ENCODE measurements at regions not wholly inside any gene's neighbourhood (a gene's known extent, or its start where the extent isn't known, plus 50 kb on each side); places are given as distances from the start of the nearest gene placed in this dataset.

DNA sequence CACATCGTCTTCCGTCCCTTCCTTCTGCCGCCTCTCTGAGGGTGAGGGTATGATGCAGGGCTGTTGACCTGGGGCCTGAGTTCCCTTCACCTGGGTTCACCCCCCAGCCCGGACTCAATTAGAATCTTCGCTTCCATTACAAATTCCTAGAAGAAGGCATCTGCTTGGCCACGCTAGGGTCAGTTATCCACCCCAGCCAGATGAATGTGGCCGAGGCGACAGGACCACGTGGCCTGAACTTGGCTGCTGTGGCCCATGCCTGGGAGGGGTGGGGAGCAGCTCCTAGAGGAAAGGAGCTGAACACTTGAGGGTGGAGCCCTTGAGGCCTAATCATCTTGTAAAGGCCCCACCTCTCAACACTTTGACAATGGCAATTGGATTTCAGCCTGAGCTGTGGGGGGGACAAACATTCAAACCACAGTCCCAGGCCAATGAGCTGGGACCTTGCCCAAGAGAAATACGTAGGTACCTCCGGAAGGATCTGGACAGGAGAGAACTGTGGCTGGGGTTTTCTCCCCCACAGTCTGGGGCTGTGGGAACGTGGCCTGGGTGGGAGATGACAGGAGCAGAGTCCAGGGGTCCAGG, 90.6 kb upstream of the ADAMTS2 start:
- H3K9me3 Mint-ChIP-seq (ENCODE audit: low read depth) = peaks cover 2% of the 10 kb centered on the region
- no peak overlapping the region for H3K27ac Mint-ChIP-seq
- H3K36me3 Mint-ChIP-seq (ENCODE audit: insufficient read depth) = no peaks in the 10 kb centered on the region
- no peaks in the 10 kb centered on the region for H3K27me3 Mint-ChIP-seq
- H3K4me3 Mint-ChIP-seq (ENCODE audit: low read depth) = no peak overlapping the region
- no peak for DNase-seq (ENCODE audit: low spot score, unreplicated experiment)
- TF ChIP-seq, protein P1, sequence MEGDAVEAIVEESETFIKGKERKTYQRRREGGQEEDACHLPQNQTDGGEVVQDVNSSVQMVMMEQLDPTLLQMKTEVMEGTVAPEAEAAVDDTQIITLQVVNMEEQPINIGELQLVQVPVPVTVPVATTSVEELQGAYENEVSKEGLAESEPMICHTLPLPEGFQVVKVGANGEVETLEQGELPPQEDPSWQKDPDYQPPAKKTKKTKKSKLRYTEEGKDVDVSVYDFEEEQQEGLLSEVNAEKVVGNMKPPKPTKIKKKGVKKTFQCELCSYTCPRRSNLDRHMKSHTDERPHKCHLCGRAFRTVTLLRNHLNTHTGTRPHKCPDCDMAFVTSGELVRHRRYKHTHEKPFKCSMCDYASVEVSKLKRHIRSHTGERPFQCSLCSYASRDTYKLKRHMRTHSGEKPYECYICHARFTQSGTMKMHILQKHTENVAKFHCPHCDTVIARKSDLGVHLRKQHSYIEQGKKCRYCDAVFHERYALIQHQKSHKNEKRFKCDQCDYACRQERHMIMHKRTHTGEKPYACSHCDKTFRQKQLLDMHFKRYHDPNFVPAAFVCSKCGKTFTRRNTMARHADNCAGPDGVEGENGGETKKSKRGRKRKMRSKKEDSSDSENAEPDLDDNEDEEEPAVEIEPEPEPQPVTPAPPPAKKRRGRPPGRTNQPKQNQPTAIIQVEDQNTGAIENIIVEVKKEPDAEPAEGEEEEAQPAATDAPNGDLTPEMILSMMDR (IDR thresholded peaks at IDR 0.05; ENCODE audit: unreplicated experiment) = no peak
- H3K4me1 Mint-ChIP-seq (ENCODE audit: low read depth) = no peaks in the 10 kb centered on the region

DNA sequence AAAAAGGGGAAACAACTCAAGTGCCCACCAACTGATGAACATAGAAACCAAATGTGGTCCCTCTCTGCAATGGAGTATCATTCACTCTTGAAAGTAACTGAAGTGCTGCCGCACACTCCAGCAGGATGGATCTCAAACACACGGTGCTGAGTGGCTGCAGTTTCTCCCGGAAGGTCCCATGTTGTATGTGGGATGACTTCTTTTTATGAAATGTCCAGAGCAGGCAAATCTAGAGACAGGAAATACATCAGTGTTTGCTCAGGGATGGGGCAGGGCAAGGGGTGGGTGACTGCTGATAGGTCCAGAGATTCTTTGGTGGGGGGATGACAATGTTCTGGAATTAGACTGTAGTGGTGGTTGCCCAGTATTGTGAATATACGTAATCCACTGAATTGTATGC, 89.9 kb upstream of the ADAMTS2 start:
- TF ChIP-seq, protein P1 (IDR thresholded peaks at IDR 0.05; ENCODE audit: unreplicated experiment) = no peak
- H3K4me1 Mint-ChIP-seq (ENCODE audit: low read depth) = no peaks in the 10 kb centered on the region
- H3K36me3 Mint-ChIP-seq (ENCODE audit: insufficient read depth) = no peaks in the 10 kb centered on the region
- no peak overlapping the region for H3K4me3 Mint-ChIP-seq (ENCODE audit: low read depth)
- H3K9me3 Mint-ChIP-seq (ENCODE audit: low read depth) = peaks cover 2% of the 10 kb centered on the region
- no peak overlapping the region for H3K27ac Mint-ChIP-seq
- no peak for DNase-seq (ENCODE audit: low spot score, unreplicated experiment)
- no peaks in the 10 kb centered on the region for H3K27me3 Mint-ChIP-seq

- Mint-ChIP-seq H3K4me3 (ENCODE audit: low read depth) (no peak overlapping the region), H3K9me3 (ENCODE audit: low read depth) (peaks cover 2% of the 10 kb centered on the region), H3K36me3 (ENCODE audit: insufficient read depth) (no peaks in the 10 kb centered on the region), H3K27ac (no peak overlapping the region), H3K27me3 (no peaks in the 10 kb centered on the region), H3K4me1 (ENCODE audit: low read depth) (no peaks in the 10 kb centered on the region)
- no peak for DNase-seq (ENCODE audit: low spot score, unreplicated experiment)
- TF ChIP-seq, protein P1 (IDR thresholded peaks at IDR 0.05; ENCODE audit: unreplicated experiment) = no peak
Measured at GRCh38 chr5:179432547-179432946, 87.3 kb upstream of the ADAMTS2 start.

DNA sequence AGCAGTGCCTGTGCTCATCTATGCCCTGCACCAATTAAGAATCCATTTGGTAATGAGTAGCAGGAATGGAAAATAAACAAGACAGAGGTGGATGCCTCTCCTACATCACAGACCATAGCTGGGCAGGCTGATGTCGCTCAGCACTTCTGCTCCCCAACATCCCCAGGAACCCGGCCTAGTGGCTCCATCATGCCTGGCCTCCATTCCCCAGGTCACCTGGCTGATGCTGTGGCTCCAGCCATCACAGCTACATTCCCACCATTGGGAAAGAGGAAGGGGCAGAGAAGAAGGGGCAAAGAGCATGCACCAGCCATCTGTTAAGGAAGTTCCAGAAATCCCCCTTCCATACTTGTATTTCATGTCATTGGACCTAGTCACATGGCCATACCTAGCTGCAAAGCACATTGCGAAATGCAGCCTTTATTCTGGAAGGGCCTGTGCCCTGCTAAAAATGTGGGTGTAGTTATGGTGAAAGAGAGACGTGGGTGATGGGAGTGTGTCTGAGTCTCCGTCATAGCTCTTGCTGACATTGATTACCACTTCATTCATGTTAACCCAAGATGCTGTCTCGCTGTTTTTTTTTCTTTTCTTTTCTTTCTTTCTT, 86.1 kb upstream of the ADAMTS2 start:
- DNase-seq (ENCODE audit: low spot score, unreplicated experiment) = no peak
- Mint-ChIP-seq H3K9me3 (ENCODE audit: low read depth) (peaks cover 2% of the 10 kb centered on the region), H3K27ac (no peak overlapping the region), H3K4me1 (ENCODE audit: low read depth) (peaks cover 5% of the 10 kb centered on the region), H3K27me3 (no peaks in the 10 kb centered on the region), H3K4me3 (ENCODE audit: low read depth) (no peak overlapping the region), H3K36me3 (ENCODE audit: insufficient read depth) (no peaks in the 10 kb centered on the region)
- TF ChIP-seq, protein P1 (IDR thresholded peaks at IDR 0.05; ENCODE audit: unreplicated experiment) = no peak

DNA sequence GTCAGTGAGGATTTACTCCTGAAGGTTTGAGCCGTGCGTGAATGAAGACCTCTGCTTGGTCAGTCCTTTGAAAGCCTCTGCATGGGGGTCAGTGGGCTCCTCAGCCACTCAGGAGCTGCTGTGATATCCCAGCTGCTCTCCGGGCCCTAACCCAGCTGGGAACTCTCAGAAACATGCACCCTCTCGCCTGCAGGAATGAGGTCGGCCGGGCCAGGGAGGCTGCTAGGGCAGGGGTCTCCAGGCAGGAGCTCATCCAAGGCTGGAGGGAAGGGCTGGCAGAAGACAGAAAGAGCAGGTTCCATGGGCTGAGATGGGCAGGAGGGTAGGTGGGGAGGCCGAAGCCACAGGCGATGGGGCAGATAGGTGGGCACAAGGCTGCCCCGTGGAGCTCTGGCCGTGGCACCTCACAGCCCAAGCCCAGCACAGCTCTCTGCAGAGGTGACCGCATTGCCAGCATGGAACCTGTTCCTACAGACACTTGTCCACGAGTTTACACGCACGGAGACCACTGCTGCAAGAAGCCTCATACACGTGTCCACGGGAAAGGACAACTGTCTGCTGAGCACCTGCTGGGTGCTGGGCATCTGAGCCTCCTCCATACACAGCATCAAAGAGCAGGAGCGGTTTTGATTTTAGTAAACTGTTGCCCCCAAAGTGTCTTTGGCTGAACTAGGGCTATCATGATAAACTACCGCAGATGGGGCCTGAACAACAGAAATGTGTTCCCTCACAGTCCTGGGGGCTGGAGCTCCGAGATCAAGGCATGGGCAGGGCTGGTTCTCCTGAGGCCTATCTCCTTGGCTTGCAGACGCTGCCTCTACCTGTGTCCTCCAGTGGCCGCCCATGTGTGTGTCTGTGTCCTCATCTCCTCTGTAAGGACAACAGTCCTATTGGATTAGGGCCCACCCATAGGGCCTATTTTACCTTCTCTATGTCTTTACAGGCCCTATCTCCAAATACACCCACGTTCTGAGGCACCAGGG, 85.2 kb upstream of the ADAMTS2 start:
- TF ChIP-seq, protein P1 (IDR thresholded peaks at IDR 0.05; ENCODE audit: unreplicated experiment) = no peak
- Mint-ChIP-seq H3K27me3 (peaks cover 2% of the 10 kb centered on the region), H3K36me3 (ENCODE audit: insufficient read depth) (no peaks in the 10 kb centered on the region), H3K9me3 (ENCODE audit: low read depth) (peaks cover 2% of the 10 kb centered on the region), H3K27ac (no peak overlapping the region), H3K4me1 (ENCODE audit: low read depth) (peaks cover 9% of the 10 kb centered on the region), H3K4me3 (ENCODE audit: low read depth) (no peak overlapping the region)
- no peak for DNase-seq (ENCODE audit: low spot score, unreplicated experiment)
